Small intestine (tissue), 7 donors: ENCODE measurements at regions not wholly inside any gene's neighbourhood (a gene's known extent, or its start where the extent isn't known, plus 50 kb on each side); places are given as distances from the start of the nearest gene placed in this dataset.
"Not testable (repeated sequence)": the region's sequence is repeated elsewhere in the genome, so short reads cannot be mapped to it uniquely, and the experiment has no call there.

Source experiments
- DNase-seq, 2 donors: peaks; one replicate each; pipeline versions ENCODE4 v3.0.0 to v3.0.0-alpha.2; 2013
- FAIRE-seq: peaks from 2 replicates; lab custom pipeline; 2012; peaks lifted over from hg19 to GRCh38; lab: Jason Lieb, UNC
- H3K27ac ChIP-seq, 3 donors: one replicate each; pipeline ENCODE4 v1.5.1; 2013; ENCODE audit warnings: low read length in 2 of 3, mild to moderate bottlenecking in 2 of 3, control low read depth in 1 of 3, inconsistent platforms in 1 of 3, low read depth in 1 of 3, moderate library complexity in 1 of 3
- H3K27me3 ChIP-seq, 3 donors: one replicate each; pipeline ENCODE4 v1.6.1; 2013; ENCODE audit warnings: low read length in 3 of 3, inconsistent platforms in 1 of 3; ENCODE audit not compliant: control insufficient read depth in 3 of 3, insufficient read depth in 3 of 3
- H3K36me3 ChIP-seq, 3 donors: one replicate each; pipeline ENCODE4 v1.6.1; 2013; ENCODE audit warnings: low read length in 3 of 3, inconsistent platforms in 1 of 3, low read depth in 1 of 3, mild to moderate bottlenecking in 1 of 3, moderate library complexity in 1 of 3; ENCODE audit not compliant: control insufficient read depth in 3 of 3, insufficient read depth in 2 of 3
- H3K4me1 ChIP-seq, 3 donors: one replicate each; pipeline ENCODE4 v1.6.1; 2013; ENCODE audit warnings: low read length in 2 of 3, inconsistent platforms in 1 of 3, low read depth in 1 of 3, mild to moderate bottlenecking in 1 of 3, moderate library complexity in 1 of 3; ENCODE audit not compliant: control insufficient read depth in 3 of 3, insufficient read depth in 2 of 3
- H3K4me3 ChIP-seq, 3 donors: one replicate each; pipeline ENCODE4 v1.5.1; 2013; ENCODE audit warnings: low read length in 3 of 3, control low read depth in 1 of 3, inconsistent platforms in 1 of 3, low read depth in 1 of 3, mild to moderate bottlenecking in 1 of 3, moderate library complexity in 1 of 3
- H3K9me3 ChIP-seq, 2 donors: one replicate each; pipeline ENCODE4 v1.6.1; 2013; ENCODE audit warnings: low read depth in 1 of 2, low read length in 1 of 2; ENCODE audit not compliant: control insufficient read depth in 2 of 2, insufficient read depth in 1 of 2
- WGBS, 3 donors: extraction: QIAGEN DNeasy Blood & Tissue Kit; methylation state at CpG; one replicate each; pipeline ENCODE4 v1.1.7; 2013; 5-methylcytosine and 5-hydroxymethylcytosine counted together
- donor health status: healthy with polysubstance abuse.
- donor health status: control.
- donor health status: control.
- donor health status: Bipolar disorder and iron deficiency.
- donor health status: healthy.

GRCh38 chr3:26157428-26157827 is 367.5 kb downstream of the OXSM start:
- H3K36me3 ChIP-seq, H3K9me3 ChIP-seq, FAIRE-seq, DNase-seq, H3K27ac ChIP-seq, H3K4me1 ChIP-seq, H3K27me3 ChIP-seq, H3K4me3 ChIP-seq: not testable (repeated sequence)
- WGBS, 3 donors: 84 to 89% (median 88%) methylated on average over 4 of the region's 4 CpGs

DNA sequence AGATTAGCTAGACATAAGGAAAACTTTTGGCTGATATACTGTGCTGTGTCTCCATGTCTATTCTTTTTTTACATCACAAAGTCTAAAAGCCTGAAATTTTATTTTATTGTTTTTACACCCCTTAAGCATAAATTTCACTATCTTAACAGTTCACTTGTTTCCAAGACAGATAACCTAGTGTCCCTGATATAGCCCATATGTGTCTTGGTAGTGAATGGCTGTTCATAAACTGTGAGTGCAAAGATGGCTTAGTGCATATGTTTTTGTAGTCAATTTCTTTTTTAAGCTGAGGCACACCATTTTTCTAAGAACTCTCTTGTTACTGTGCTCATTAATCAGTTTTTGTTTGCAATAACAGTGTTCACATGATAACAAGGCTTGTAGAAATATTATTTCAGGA is 381.1 kb downstream of the OXSM start:
- Histone ChIP-seq H3K27ac (no peak overlapping the region), H3K4me3 (no peak overlapping the region), H3K4me1 (no peaks in the 10 kb centered on the region), H3K27me3 (no peaks in the 10 kb centered on the region), H3K36me3 (no peaks in the 10 kb centered on the region), H3K9me3 (peaks cover 0 to 2% of the 10 kb centered on the region in 2 donors)
- no peak for FAIRE-seq
- no peak for DNase-seq

- WGBS, 3 donors: 91 to 92% (median 91%) methylated on average over 1 of the region's 1 CpG
- H3K27ac ChIP-seq: no peak overlapping the region
- no peaks in the 10 kb centered on the region for H3K9me3 ChIP-seq
- DNase-seq (no peak), FAIRE-seq (no peak)
- H3K4me1 ChIP-seq: no peaks in the 10 kb centered on the region
- H3K36me3 ChIP-seq: no peaks in the 10 kb centered on the region
- H3K4me3 ChIP-seq: no peak overlapping the region
- no peaks in the 10 kb centered on the region for H3K27me3 ChIP-seq
These were observed 401.7 kb downstream of the OXSM start for GRCh38 chr3:26191556-26191955.

DNA sequence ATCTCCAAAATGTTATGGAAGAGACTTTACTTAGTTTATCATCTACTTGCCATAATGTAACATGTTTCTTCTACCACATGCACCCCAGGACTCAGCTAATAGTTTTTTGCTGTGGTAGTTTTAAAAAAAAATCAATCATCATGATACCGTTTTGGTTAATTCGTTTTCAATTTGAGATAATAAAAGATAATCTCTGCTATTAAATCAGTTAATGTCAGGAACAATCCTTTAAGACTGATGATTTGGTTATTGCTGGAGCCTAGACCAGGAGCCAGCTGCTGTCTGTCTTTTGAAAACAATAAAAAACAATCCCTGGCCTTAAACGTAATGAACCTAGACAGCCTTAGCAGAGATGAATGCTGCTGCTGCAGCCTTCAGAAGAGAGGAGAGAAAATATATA is 403.7 kb downstream of the OXSM start:
- no peak for FAIRE-seq
- H3K9me3 ChIP-seq: no peaks in the 10 kb centered on the region
- 52 to 74% (median 54%) methylated on average over 3 of the region's 3 CpGs for WGBS, 3 donors

GRCh38 chr3:26196781-26197180 is 406.9 kb downstream of the OXSM start:
- Histone ChIP-seq H3K27ac (no peak overlapping the region), H3K4me3 (no peak overlapping the region), H3K9me3 (no peaks in the 10 kb centered on the region), H3K4me1 (no peaks in the 10 kb centered on the region), H3K36me3 (no peaks in the 10 kb centered on the region), H3K27me3 (no peaks in the 10 kb centered on the region)
- DNase-seq: no peak
- FAIRE-seq: no peak

More for the DNA sequence above, 403.7 kb downstream of the OXSM start:
- DNase-seq: no peak
- no peaks in the 10 kb centered on the region for H3K36me3 ChIP-seq
- H3K4me1 ChIP-seq: no peaks in the 10 kb centered on the region
- no peak overlapping the region for H3K4me3 ChIP-seq
- no peaks in the 10 kb centered on the region for H3K27me3 ChIP-seq
- H3K27ac ChIP-seq: no peak overlapping the region

DNA sequence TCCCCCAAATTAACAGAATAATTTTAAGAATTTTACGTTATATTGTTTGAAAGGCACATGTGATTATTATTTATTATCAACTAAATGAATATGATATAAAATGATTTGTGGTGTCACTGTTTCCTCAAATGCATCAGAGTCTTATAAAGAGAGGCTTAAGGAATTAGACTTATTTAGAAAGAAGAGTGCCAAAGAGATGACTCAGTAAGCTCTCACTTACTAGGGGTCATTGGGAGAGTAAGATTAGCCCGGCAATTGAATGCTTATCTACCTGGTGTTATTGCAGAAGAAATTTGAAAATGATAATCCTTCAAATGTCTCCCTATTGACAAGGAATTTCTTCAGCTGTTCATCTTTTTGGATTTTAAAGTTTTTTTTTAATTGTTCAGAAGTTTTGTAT is 408.7 kb downstream of the OXSM start:
- Histone ChIP-seq H3K27ac (no peak overlapping the region), H3K36me3 (no peaks in the 10 kb centered on the region), H3K27me3 (no peaks in the 10 kb centered on the region), H3K4me3 (no peak overlapping the region), H3K4me1 (no peaks in the 10 kb centered on the region), H3K9me3 (no peaks in the 10 kb centered on the region)
- FAIRE-seq: no peak
- 49 to 62% (median 51%) methylated on average over 2 of the region's 2 CpGs for WGBS, 3 donors
- DNase-seq: no peak

GRCh38 chr3:26202169-26202568 is 412.3 kb downstream of the OXSM start:
- H3K4me1 ChIP-seq: no peaks in the 10 kb centered on the region
- 39 to 69% (median 44%) methylated on average over 3 of the region's 3 CpGs for WGBS, 3 donors
- no peak overlapping the region for H3K27ac ChIP-seq
- no peaks in the 10 kb centered on the region for H3K36me3 ChIP-seq
- H3K4me3 ChIP-seq: no peak overlapping the region
- FAIRE-seq (no peak), DNase-seq (no peak)
- H3K27me3 ChIP-seq: no peaks in the 10 kb centered on the region
- peaks cover 0 to 4% of the 10 kb centered on the region in 2 donors for H3K9me3 ChIP-seq

GRCh38 chr3:26205475-26205874 is 415.6 kb downstream of the OXSM start:
- WGBS, 3 donors: 87 to 93% (median 92%) methylated on average over 1 of the region's 1 CpG
- DNase-seq: no peak
- Histone ChIP-seq H3K4me3 (no peak overlapping the region), H3K36me3 (no peaks in the 10 kb centered on the region), H3K27ac (no peak overlapping the region), H3K9me3 (peaks cover 0 to 4% of the 10 kb centered on the region in 2 donors), H3K4me1 (no peaks in the 10 kb centered on the region), H3K27me3 (no peaks in the 10 kb centered on the region)
- no peak for FAIRE-seq

DNA sequence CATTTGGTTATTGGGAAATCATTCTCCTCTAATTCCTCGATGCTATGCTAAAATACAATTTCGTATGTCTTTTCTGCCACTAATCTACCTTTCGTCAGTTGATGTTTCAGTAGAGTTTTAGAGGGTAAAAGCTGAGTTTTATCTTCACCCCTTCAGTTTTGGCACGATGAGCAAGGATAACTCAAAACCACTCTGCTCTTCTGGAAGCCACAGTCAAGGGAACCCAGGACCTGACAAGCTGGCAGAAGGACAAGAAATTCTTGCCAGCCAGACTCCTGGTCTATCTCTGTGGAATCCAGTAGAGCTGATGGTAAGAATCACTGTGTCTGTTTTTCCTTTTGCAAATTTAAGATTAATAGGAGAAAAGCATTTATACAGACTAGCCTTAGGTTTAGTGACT is 414.4 kb upstream of the LRRC3B start:
- Histone ChIP-seq H3K27me3 (no peaks in the 10 kb centered on the region), H3K4me3 (no peak overlapping the region), H3K4me1 (no peaks in the 10 kb centered on the region), H3K9me3 (peaks cover 0 to 4% of the 10 kb centered on the region in 2 donors), H3K36me3 (no peaks in the 10 kb centered on the region), H3K27ac (no peak overlapping the region)
- FAIRE-seq (no peak), DNase-seq (no peak)
- 76 to 81% (median 80%) methylated on average over 4 of the region's 4 CpGs for WGBS, 3 donors
